ENCODE measurements at regions not wholly inside any gene's neighbourhood (a gene's known extent, or its start where the extent isn't known, plus 50 kb on each side); places are given as distances from the start of the nearest gene placed in this dataset.

DNA sequence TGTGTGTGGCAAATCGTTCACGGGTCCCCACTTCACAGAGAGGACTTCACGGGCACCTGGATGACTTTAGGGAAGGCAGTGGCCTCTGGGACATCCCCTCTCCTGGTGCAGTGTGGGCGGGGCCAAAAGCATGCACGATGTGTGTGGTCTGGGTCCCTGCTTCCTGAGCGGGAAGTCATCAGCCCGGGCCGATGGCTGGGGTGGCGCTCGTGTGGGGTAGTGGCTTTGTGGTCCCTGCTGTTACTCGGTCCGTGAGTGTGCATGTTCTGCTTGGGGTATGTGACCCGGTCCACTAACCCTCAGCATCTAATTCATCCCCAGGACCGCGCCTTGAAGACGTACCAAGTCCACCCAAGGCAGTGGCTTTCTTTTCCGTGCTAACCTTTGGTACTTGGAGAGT, 142.5 kb upstream of the RTL1 start:
- DNase-seq (ENCODE audit: low spot score): no peak

DNA sequence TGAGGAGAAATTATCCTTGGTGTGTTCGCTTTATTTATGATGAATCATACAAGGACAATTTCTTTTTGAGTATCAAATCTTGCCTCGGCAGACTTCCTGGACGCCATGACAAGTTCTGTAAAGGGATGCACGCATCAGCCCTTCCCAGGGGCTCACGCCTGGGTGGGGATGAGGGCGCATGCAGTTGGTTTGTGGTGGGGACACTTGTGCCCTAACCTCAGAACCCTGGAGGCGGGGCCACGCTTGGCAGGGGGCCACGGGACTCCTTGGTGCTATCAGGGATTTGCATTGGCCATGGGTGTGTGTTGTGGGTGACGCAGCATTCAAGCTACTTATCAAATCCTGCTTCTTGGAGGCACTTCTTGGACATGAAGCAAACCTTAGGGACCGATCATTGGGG, 143.8 kb upstream of the RTL1 start:
- no peak for DNase-seq (ENCODE audit: low spot score)

- DNase-seq (ENCODE audit: low spot score): no peak
These were observed 145.2 kb upstream of the RTL1 start for GRCh38 chr14:101048766-101049165.

- no peak for DNase-seq (ENCODE audit: low spot score)
These were observed 146.0 kb upstream of the RTL1 start for GRCh38 chr14:101049511-101049910.

DNA sequence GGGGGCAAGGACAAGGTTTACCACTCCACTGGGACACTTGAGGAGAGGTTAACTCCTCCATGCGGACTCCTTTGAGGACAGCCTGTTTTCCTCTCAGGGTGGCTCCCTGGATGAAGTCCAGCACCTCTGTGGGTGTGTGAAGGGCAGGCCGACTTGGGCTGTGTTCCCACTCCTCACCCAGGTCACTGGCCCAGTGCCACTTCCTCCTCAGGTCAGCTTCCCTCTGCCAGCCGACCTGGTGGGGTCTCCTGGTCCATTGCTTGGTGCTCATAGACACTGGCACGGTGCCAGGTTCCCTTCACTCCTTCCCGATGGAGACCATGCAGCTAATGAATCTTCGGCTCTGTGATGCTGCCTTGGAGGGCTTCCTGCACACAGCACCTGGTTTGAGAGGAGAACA, 146.4 kb upstream of the RTL1 start:
- no peak for DNase-seq (ENCODE audit: low spot score)

DNA sequence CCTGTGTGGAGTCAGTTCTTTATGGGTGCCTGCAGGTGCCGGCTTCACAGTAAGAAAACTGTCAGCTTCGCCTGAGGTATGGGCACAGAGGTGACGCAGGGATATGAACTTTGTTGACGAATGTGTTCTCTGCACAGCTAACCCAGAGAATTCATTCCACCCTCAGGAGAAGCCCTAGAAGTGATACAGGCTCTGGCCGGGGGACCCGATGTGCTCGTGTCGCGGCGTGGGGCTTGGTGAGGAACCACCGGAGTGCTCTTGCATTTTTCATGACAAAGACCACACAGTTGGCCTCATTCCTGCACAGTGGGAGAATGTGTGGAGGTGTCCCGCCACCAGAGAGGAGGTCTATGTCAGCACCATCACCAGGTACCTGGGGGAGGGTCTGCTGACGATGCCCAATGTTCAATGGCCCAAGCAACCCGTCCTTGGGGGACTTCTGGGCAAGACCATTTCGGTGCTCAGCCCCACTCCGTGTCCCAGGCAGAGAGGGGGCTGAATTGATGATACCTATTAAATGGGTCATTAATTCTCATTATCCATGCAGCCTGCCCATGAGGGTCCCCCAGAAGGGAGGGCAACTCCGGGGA, 147.5 kb upstream of the RTL1 start:
- no peak for DNase-seq (ENCODE audit: low spot score)

GRCh38 chr14:101054671-101055070, 151.1 kb upstream of the RTL1 start:
- no peak for DNase-seq (ENCODE audit: low spot score)

DNA sequence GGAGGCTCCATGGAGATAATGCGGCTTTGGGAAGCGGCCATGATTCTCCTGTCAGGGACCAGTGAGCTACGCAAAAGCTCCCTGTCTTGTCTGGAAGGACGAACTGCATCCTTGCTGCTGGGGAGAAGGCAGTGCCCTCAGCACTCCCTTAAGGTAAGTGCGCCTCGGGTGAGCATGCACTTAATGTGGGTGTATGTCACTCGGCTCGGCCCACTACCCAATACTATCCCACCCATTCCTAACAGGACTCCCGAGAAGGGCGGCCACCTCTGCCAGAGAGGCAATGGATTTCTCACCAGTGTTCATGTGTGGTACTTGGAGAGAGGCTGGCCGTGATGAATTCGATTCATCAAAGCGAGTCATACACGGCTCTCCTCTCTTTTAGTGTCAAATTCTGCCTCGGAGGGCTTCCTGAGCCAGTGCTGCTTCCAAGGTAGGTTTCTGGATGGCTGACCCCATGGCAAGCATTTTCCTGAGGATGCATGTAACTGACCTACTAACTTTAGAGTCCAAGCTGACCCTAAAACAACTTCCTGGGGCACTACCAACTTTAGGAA, 151.7 kb upstream of the RTL1 start:
- no peak for DNase-seq (ENCODE audit: low spot score)

- DNase-seq (ENCODE audit: low spot score): no peak
These were observed 152.4 kb upstream of the RTL1 start for GRCh38 chr14:101055776-101056374.

DNA sequence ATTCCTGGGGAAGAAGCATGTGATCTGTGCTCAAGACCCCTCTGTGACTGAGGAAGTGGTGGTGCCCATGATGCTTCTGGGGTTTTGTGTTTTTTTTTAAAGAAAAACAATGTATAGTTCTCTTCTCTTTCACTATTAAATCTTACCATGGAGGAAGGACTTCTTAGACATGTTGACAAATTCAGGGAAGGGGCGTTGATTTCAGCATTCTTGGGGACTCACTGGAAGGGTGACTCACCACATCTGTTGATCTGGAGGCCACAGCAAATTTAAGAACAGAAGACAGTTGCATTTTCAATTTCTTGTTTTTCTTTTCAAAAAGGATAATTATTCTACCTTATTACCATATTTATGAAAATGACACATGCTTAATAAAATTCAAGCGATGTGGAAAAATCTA, 152.9 kb upstream of the RTL1 start:
- no peak for DNase-seq (ENCODE audit: low spot score)

DNA sequence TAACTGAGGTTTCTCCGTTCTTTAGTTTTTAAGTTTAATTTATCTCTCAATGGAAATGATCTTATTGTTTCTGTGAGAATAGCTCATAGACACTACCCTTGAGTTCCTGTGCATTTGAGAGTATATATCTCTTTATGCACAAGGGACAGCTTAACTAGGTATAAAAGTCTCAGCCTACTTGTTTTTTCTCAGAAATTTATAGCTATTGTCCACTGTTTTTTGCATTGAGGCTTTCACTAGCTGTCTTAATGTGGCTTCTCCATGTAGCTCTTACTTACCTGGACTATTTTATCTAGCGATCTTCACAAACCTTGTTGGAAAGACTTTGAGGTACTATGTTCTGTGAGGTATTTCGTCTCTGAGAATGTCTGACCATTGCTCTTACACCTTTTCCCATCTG, 153.9 kb upstream of the RTL1 start:
- no peak for DNase-seq (ENCODE audit: low spot score)

GRCh38 chr14:101058571-101058970, 155.0 kb upstream of the RTL1 start:
- DNase-seq (ENCODE audit: low spot score): no peak

DNA sequence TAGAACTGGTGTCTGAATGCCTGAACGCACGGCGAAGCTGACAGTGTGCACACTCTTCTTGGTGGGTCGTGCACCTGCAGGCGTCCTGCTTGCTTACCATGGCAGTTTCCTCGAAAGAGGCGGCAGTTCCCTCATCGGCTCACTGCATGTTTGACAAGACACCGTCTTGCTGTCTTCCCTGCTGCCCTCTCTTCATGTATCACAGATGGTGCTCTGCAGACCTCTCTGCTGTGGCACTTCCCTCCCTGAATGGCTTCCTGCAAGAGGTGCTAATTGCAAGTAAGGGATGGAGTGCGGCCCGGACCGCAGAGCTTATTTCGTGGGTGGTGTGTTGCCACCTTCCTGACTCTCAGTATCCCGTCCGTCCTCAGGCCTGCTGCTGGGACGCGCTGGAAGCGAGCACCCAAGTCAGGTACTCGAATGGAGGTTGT, 156.7 kb upstream of the RTL1 start:
- no peak for DNase-seq (ENCODE audit: low spot score)

GRCh38 chr14:101061411-101062064, 158.0 kb upstream of the RTL1 start:
- DNase-seq (ENCODE audit: low spot score): no peak

DNA sequence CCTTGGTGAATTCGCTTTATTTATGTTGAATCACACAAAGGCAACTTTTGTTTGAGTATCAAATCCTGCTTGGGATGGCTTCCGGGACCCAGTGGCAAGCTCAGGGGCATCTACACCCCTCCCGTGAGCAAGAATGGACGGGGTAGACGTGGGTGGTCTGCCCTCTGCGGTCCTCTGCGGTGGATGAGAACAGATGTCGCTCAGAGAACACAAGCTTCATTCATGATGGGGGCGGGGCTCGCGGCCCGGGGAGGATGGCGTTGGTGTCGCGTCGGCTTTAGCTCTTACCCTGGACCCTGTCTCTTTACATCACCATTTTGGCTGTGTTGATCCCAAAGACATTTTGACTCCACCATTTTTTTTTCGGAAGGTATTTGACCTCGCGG, 158.5 kb upstream of the RTL1 start:
- no peak for DNase-seq (ENCODE audit: low spot score)

- no peak for DNase-seq (ENCODE audit: low spot score)
These were observed 159.1 kb upstream of the RTL1 start for GRCh38 chr14:101062601-101063000.

- DNase-seq (ENCODE audit: low spot score): no peak
These were observed 159.6 kb upstream of the RTL1 start for GRCh38 chr14:101063121-101063520.

DNA sequence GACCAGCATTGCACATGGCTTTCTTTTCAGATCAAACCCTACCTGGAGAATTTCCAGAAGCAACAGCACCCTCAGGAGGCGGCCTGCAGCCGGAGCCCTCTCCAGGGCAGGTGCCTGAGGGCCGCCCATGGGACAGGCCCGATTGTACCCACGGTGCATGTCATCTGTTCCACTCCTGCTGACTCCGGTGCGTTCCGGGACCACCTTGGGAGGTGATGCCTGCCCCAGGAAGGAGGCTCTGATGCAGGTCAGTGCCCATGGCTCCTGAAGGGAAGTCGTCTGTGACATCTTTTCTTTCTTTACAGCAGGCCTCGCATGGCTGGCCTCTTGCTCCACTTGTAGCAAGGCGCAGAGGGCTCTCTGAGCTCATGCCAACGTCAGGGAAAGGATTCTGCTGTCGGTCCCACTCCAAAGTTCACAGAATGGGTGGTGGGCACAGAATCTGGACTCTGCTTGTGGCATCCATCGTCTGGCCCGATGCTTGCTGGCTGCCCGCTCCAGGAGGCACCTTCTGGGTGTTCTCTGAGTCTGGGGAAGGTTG, 160.7 kb upstream of the RTL1 start:
- no peak for DNase-seq (ENCODE audit: low spot score)

DNA sequence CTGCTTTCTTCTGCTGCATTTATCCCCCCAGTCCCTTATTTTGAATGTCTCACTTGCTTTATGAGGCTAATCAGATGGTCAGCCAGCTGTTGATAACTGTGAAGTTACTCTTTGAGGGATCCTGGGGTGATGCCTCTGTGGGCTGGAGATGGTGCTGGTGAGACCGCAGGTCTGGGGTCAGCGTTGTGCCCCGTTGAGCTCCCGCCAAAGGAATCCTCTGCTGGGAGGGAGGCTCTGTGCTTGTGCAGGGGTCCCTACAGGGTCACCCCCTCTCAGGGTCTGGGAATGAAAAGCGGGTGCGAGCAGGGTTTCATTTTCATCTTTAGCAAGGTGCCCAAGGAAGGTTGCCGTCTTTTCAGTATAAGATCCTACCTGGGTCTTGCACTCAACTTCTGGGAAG, 161.2 kb upstream of the RTL1 start:
- DNase-seq (ENCODE audit: low spot score): no peak

- no peak for DNase-seq (ENCODE audit: low spot score)
These were observed 161.7 kb upstream of the RTL1 start for GRCh38 chr14:101065246-101065645.

DNA sequence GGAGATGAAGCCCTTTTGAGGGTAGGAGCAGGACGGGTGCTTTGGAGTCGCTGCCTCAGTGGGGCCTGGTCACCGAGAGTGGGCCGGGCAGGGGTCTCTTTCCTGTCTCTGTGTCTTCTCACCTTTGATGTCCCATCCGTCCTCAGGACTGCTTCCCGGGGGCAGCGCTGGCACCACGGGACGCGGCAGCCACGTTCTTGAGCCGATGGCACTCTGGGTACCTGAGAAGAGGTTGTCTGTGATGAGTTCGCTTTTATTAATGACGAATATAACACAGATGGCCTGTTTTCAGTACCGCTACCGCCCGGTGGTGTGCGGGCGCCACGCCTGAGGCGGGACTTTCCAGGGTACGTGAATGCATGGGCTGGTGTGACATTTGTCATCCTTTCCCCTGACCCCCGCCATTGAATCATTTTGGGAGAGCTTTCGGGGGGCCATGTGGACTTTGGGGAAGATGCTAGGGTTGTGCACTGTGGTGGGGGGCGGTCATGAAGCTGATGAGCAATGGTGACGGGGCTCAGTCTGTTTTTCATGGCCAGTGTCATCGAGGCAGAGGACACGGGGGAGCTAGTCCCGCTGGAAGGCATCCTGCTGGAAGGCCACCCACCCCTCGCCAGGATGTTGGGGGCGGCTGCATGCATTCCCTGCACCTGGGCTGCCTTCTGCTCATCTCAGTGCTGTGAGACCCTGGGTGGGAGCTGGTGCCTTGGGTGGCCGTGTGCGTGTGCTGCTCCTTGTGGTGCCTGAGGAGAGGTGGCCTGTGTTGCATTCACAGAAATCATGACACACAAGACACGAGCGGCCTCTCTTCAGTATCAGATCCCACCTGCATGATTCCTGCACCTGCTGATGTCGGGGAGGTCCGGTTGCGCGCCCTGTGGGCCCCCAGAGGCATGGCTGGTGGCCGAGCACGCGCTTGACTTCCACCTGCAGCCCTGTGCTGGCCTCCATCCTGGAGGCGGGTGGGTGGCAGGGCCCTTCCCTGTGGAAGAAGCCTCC, 162.5 kb upstream of the RTL1 start:
- DNase-seq (ENCODE audit: low spot score): no peak
